Activated CD8-positive, alpha-beta T cell treated with anti-CD3 and anti-CD28 coated beads for 36 hours (primary cell): ENCODE measurements at regions not wholly inside any gene's neighbourhood (a gene's known extent, or its start where the extent isn't known, plus 50 kb on each side); places are given as distances from the start of the nearest gene placed in this dataset.

ENCODE experiments used
- ATAC-seq: fragments of 200-7000 bp; cut with Tn5 transposase; one replicate; pipeline ENCODE4 v1.10.0; 2021; ENCODE audit warnings: mild to moderate bottlenecking, moderate library complexity
- CTCF ChIA-PET: fragments of 350-600 bp; sonication (Branson Sonifier 250); formaldehyde crosslinking; loops from one replicate; lab custom pipeline; 2021; ENCODE audit warnings: antibody characterized with exemption; lab: Charles Lee
- POLR2A ChIA-PET: fragments of 350-600 bp; sonication (Branson Sonifier 250); formaldehyde crosslinking; loops from one replicate; lab custom pipeline; 2021; ENCODE audit warnings: antibody characterized with exemption; lab: Charles Lee
- DNase-seq: peaks from one replicate; pipeline ENCODE4 v3.0.0-alpha.2; 2020
- H3K27ac Mint-ChIP-seq: one replicate; pipeline ENCODE4 v1.8.0; 2021; ENCODE audit warnings: mild to moderate bottlenecking, mixed read lengths
- H3K27me3 Mint-ChIP-seq: one replicate; pipeline ENCODE4 v1.8.0; 2021; ENCODE audit warnings: mixed read lengths
- H3K36me3 Mint-ChIP-seq: one replicate; pipeline ENCODE4 v1.8.0; 2021; ENCODE audit warnings: low read depth, mixed read lengths
- H3K4me1 Mint-ChIP-seq: one replicate; pipeline ENCODE4 v1.8.0; 2021; ENCODE audit warnings: low read depth, mixed read lengths
- H3K4me3 Mint-ChIP-seq: one replicate; pipeline ENCODE4 v1.8.0; 2021; ENCODE audit warnings: mild to moderate bottlenecking, moderate library complexity, mixed read lengths
- H3K9me3 Mint-ChIP-seq: one replicate; pipeline ENCODE4 v1.8.0; 2021; ENCODE audit warnings: mixed read lengths
- CTCF ChIP-seq: fragments of 200-600 bp; IDR thresholded peaks from one replicate; pipeline ENCODE4 v1.8.0; 2022; ENCODE audit warnings: antibody characterized with exemption, mild to moderate bottlenecking
- intact Hi-C: fragments of 100-400 bp; cut with micrococcal nuclease; formaldehyde crosslinking; loops from one replicate; pipeline ENCODE4 v1.10.0; 2022

- peaks cover 30% of the 10 kb centered on the region for H3K4me1 Mint-ChIP-seq
- DNase-seq (no peak), ATAC-seq (peak; percentile 47)
- peaks cover 8% of the 10 kb centered on the region for H3K9me3 Mint-ChIP-seq
- H3K27me3 Mint-ChIP-seq = no peaks in the 10 kb centered on the region
- no peak overlapping the region for H3K4me3 Mint-ChIP-seq
- no peak overlapping the region for H3K27ac Mint-ChIP-seq
- no peak for TF ChIP-seq CTCF
- ChIA-PET CTCF (interaction anchor here (1.6 to 1.7 kb wide), 2 partner anchors 11 to 18 kb away, joined by 3 to 4 read pairs; no protein-coding TSS in a partner anchor), POLR2A (no interaction called here)
- intact Hi-C loops = loop anchor here (10.0 kb wide), 1 partner anchor 261 kb away; no protein-coding TSS in a partner anchor
- H3K36me3 Mint-ChIP-seq = peaks cover 3% of the 10 kb centered on the region
Observed at GRCh38 chr11:104614117-104614680, 284.1 kb downstream of the CASP12 start.

GRCh38 chr11:104610635-104611034 lies 287.6 kb downstream of the CASP12 start:
- Mint-ChIP-seq H3K27ac (no peak overlapping the region), H3K4me3 (no peak overlapping the region), H3K36me3 (no peaks in the 10 kb centered on the region), H3K27me3 (no peaks in the 10 kb centered on the region), H3K4me1 (peaks cover 31% of the 10 kb centered on the region), H3K9me3 (no peaks in the 10 kb centered on the region)
- ATAC-seq = no peak
- DNase-seq = no peak
- CTCF ChIA-PET = interaction anchor here (0.6 to 2.5 kb wide), 3 partner anchors 9 to 14 kb away, joined by 3 to 9 read pairs (median 4); no protein-coding TSS in a partner anchor
- intact Hi-C loops = loop anchor here (10.0 kb wide), 1 partner anchor 264 kb away; no protein-coding TSS in a partner anchor
- TF ChIP-seq CTCF = no peak
- POLR2A ChIA-PET = no interaction called here

DNA sequence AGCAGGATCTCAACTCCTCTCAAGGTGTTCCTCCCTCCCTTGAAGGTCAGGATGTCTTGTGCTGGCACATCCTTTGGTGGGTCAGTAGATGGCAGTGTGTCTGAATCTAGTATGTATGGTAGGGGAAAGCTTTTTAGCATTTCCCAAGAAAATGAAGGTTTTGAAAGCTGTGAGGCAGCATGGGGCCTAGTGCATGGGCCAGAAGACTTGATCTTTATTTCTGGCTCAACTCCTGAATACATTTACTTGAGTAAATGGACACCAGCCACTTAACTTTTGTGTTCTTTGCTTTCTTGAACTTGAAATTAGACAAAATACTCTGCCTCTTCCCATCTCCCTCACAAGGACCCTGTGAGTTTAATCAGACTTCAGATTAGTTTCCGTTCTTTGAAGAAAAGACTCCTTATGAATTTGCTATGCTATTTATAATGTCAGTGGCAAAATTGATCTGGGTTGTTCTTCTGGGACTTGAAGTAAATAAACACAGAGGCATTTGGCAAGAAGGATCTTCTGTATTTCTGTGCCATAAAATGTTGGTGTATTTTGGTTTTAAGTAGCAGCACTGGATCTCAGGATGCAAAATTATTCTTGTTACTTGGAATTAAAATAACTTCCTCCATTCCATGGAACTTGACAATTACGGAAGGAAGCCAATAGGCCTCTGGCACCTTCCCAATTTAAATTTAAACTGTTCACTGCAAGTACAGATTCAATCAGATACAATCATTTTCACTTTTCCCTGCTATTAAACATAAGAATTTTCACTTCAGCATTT lies 288.8 kb downstream of the CASP12 start:
- no peak overlapping the region for H3K4me3 Mint-ChIP-seq
- H3K36me3 Mint-ChIP-seq = no peaks in the 10 kb centered on the region
- TF ChIP-seq CTCF = peak; percentile 72
- peaks cover 22% of the 10 kb centered on the region for H3K4me1 Mint-ChIP-seq
- intact Hi-C loops = loop anchor here (10.0 kb wide), 1 partner anchor 265 kb away; no protein-coding TSS in a partner anchor
- H3K27ac Mint-ChIP-seq = no peak overlapping the region
- no peaks in the 10 kb centered on the region for H3K9me3 Mint-ChIP-seq
- ATAC-seq (peak; percentile 94), DNase-seq (peak; percentile 29)
- ChIA-PET POLR2A (no interaction called here), CTCF (interaction anchor here (0.6 to 2.5 kb wide), 6 partner anchors 10 to 391 kb away, joined by 3 to 9 read pairs (median 4); no protein-coding TSS in a partner anchor)
- H3K27me3 Mint-ChIP-seq = no peaks in the 10 kb centered on the region

GRCh38 chr11:104602643-104603042 lies 295.6 kb downstream of the CASP12 start:
- intact Hi-C loops = no loop called here
- no peaks in the 10 kb centered on the region for H3K36me3 Mint-ChIP-seq
- TF ChIP-seq CTCF = no peak
- DNase-seq (no peak), ATAC-seq (no peak)
- no peaks in the 10 kb centered on the region for H3K4me1 Mint-ChIP-seq
- ChIA-PET POLR2A (no interaction called here), CTCF (no interaction called here)
- no peak overlapping the region for H3K4me3 Mint-ChIP-seq
- no peak overlapping the region for H3K27ac Mint-ChIP-seq
- no peaks in the 10 kb centered on the region for H3K27me3 Mint-ChIP-seq
- H3K9me3 Mint-ChIP-seq = peaks cover 5% of the 10 kb centered on the region
